ENCODE measurements at regions not wholly inside any gene's neighbourhood (a gene's known extent, or its start where the extent isn't known, plus 50 kb on each side); places are given as distances from the start of the nearest gene placed in this dataset.
"Not testable (repeated sequence)": the region's sequence is repeated elsewhere in the genome, so short reads cannot be mapped to it uniquely, and the experiment has no call there.

- no peak for DNase-seq
Observed at GRCh38 chr6:4651831-4652467, 124.3 kb upstream of the CDYL start.

GRCh38 chr6:4649728-4650127, 126.5 kb upstream of the CDYL start:
- DNase-seq, result no peak

- DNase-seq, result no peak
Observed at GRCh38 chr6:4647414-4648365, 128.5 kb upstream of the CDYL start.

- no peak for DNase-seq
Observed at GRCh38 chr6:4645713-4646360, 130.4 kb upstream of the CDYL start.

GRCh38 chr6:4644996-4645395, 131.2 kb upstream of the CDYL start:
- DNase-seq, result no peak

- no peak for DNase-seq
Observed at GRCh38 chr6:4641461-4641860, 134.7 kb upstream of the CDYL start.

GRCh38 chr6:4640139-4640538, 136.1 kb upstream of the CDYL start:
- no peak for DNase-seq

- no peak for DNase-seq
Observed at GRCh38 chr6:4638641-4639040, 137.6 kb upstream of the CDYL start.

- no peak for DNase-seq
Observed at GRCh38 chr6:4637691-4638433, 138.3 kb upstream of the CDYL start.

- no peak for DNase-seq
Observed at GRCh38 chr6:4636881-4637224, 139.4 kb upstream of the CDYL start.

GRCh38 chr6:4636191-4636880, 139.9 kb upstream of the CDYL start:
- DNase-seq, result no peak

- DNase-seq, result no peak
Observed at GRCh38 chr6:4635666-4636065, 140.5 kb upstream of the CDYL start.

GRCh38 chr6:4632421-4632820, 143.8 kb upstream of the CDYL start:
- DNase-seq, result no peak

GRCh38 chr6:4629789-4630188, 146.4 kb upstream of the CDYL start:
- not testable (repeated sequence) for DNase-seq

GRCh38 chr6:4625557-4625956, 150.6 kb upstream of the CDYL start:
- DNase-seq, result no peak

- DNase-seq, result no peak
Observed at GRCh38 chr6:4624726-4625125, 151.5 kb upstream of the CDYL start.

- DNase-seq, result no peak
Observed at GRCh38 chr6:4620284-4621151, 155.7 kb upstream of the CDYL start.

- DNase-seq, result no peak
Observed at GRCh38 chr6:4616311-4616710, 159.9 kb upstream of the CDYL start.

GRCh38 chr6:4615891-4616290, 160.3 kb upstream of the CDYL start:
- DNase-seq, result no peak

GRCh38 chr6:4615231-4615630, 161.0 kb upstream of the CDYL start:
- DNase-seq, result no peak

- no peak for DNase-seq
Observed at GRCh38 chr6:4614637-4615036, 161.6 kb upstream of the CDYL start.

- DNase-seq, result no peak
Observed at GRCh38 chr6:4613795-4614194, 162.4 kb upstream of the CDYL start.

Measured in CD4-positive, alpha-beta T cell treated with Interleukin-6 for 4 hours (primary cell).